ENCODE measurements at regions not wholly inside any gene's neighbourhood (a gene's known extent, or its start where the extent isn't known, plus 50 kb on each side); places are given as distances from the start of the nearest gene placed in this dataset.
A peak's percentile ranks its signal among the peaks of the same experiment; 100 is the strongest.

GRCh38 chr5:123880875-123881274, 368.9 kb downstream of the CSNK1G3 start:
- H3K18ac ChIP-seq (ENCODE audit: extremely low read depth, low read length), result no peak overlapping the region
- no peaks in the 10 kb centered on the region for H3K36me3 ChIP-seq (ENCODE audit: control insufficient read depth in 2 of 4, insufficient read depth in 4 of 4, low read length in 3 of 4)
- peaks cover 4 to 11% (median 8%) of the 10 kb centered on the region in 4 experiments; a peak in 5 of 7 replicates for H3K4me1 ChIP-seq (replicated peaks in 1 of 4; ENCODE audit: control insufficient read depth in 3 of 4, insufficient read depth in 4 of 4, low read length in 3 of 4)
- no peak overlapping the region for H2BK20ac ChIP-seq (ENCODE audit: low read length)
- no peak overlapping the region for H4K8ac ChIP-seq (ENCODE audit: extremely low read depth, insufficient read depth, low read length)
- no peak overlapping the region for H2BK120ac ChIP-seq (replicated peaks; ENCODE audit: low read depth, low read length)
- H3K79me1 ChIP-seq (ENCODE audit: low read depth, low read length), result no peaks in the 10 kb centered on the region
- no peaks in the 10 kb centered on the region for H3K79me2 ChIP-seq (ENCODE audit: control insufficient read depth in 1 of 2, insufficient read depth in 2 of 2, low read length in 2 of 2)
- ChIA-PET POLR2A (ENCODE audit: partially characterized antibody) (no interaction called here), CTCF (ENCODE audit: partially characterized antibody) (no interaction called here)
- H4K20me1 ChIP-seq (replicated peaks in 1 of 2; ENCODE audit: control insufficient read depth in 1 of 2, insufficient read depth in 2 of 2, low read length in 2 of 2), result no peaks in the 10 kb centered on the region
- H4K5ac ChIP-seq (ENCODE audit: insufficient read length, low read depth, low read length), result no peak overlapping the region
- H4K91ac ChIP-seq (replicated peaks; ENCODE audit: insufficient read length, low read length), result no peak overlapping the region
- H3K56ac ChIP-seq (replicated peaks; ENCODE audit: insufficient read length, low read depth, low read length), result no peak overlapping the region
- H3K4ac ChIP-seq (replicated peaks; ENCODE audit: insufficient read length, low read depth, low read length), result no peak overlapping the region
- no peak overlapping the region for H3K9ac ChIP-seq (replicated peaks in 1 of 4; ENCODE audit: extremely low read depth in 1 of 4, low read depth in 3 of 4, low read length in 3 of 4)
- H3K23ac ChIP-seq (ENCODE audit: insufficient read length), result no peak overlapping the region
- no peaks in the 10 kb centered on the region for H3K27me3 ChIP-seq (replicated peaks in 1 of 4; ENCODE audit: control insufficient read depth in 3 of 4, extremely low read depth in 1 of 4, insufficient read depth in 3 of 4, low read length in 3 of 4)
- H2BK15ac ChIP-seq (ENCODE audit: low read length), result no peak overlapping the region
- H2AFZ ChIP-seq (ENCODE audit: low read length), result no peak overlapping the region
- no peak overlapping the region for H3K14ac ChIP-seq (ENCODE audit: insufficient read length)
- peak overlapping the region; percentile 56; the same call in 1 of the 2 replicates for H2BK12ac ChIP-seq (ENCODE audit: low read depth, low read length)
- no peak for DNase-seq (ENCODE audit: low read depth in 1 of 2, low spot score in 2 of 2)
- H2AK5ac ChIP-seq (ENCODE audit: low read depth, low read length), result no peak overlapping the region
- no peak for FAIRE-seq
- H3K4me3 ChIP-seq (ENCODE audit: extremely low read depth in 1 of 4, insufficient read depth in 2 of 4, low read depth in 3 of 4, low read length in 4 of 4), result no peak overlapping the region
- no peaks in the 10 kb centered on the region for H3K9me3 ChIP-seq (ENCODE audit: insufficient read depth in 2 of 2, low read depth in 1 of 2, low read length in 1 of 2)
- H3K27ac ChIP-seq (ENCODE audit: low read depth, low read length), result no peak overlapping the region
- no peaks in the 10 kb centered on the region for H3K23me2 ChIP-seq (ENCODE audit: low read depth, low read length)
- no peak overlapping the region for H3K4me2 ChIP-seq (ENCODE audit: insufficient read depth in 1 of 2, low read depth in 2 of 2, low read length in 2 of 2)
- no peak overlapping the region for H2BK5ac ChIP-seq (ENCODE audit: low read depth, low read length)
- TF ChIP-seq, protein P1, sequence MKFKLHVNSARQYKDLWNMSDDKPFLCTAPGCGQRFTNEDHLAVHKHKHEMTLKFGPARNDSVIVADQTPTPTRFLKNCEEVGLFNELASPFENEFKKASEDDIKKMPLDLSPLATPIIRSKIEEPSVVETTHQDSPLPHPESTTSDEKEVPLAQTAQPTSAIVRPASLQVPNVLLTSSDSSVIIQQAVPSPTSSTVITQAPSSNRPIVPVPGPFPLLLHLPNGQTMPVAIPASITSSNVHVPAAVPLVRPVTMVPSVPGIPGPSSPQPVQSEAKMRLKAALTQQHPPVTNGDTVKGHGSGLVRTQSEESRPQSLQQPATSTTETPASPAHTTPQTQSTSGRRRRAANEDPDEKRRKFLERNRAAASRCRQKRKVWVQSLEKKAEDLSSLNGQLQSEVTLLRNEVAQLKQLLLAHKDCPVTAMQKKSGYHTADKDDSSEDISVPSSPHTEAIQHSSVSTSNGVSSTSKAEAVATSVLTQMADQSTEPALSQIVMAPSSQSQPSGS (IDR thresholded peaks at IDR 0.05; ENCODE audit: low read length), result no peak
- TF ChIP-seq KDM1A (IDR thresholded peaks at IDR 0.05; ENCODE audit: borderline replicate concordance, low read length) (peak; percentile 83), NRF1 (IDR thresholded peaks at IDR 0.05; ENCODE audit: low read depth, low read length) (no peak)

Measured in H1 (cell line).